ENCODE measurements at regions not wholly inside any gene's neighbourhood (a gene's known extent, or its start where the extent isn't known, plus 50 kb on each side); places are given as distances from the start of the nearest gene placed in this dataset.

- no peak for TF ChIP-seq CTCF (optimal IDR thresholded peaks at IDR 0.05 in 1 of 3, IDR thresholded peaks at IDR 0.05 in 1 of 3, conservative IDR thresholded peaks at IDR 0.05 in 1 of 3; ENCODE audit: extremely low read depth in 1 of 3, insufficient read depth in 2 of 3, low read length in 3 of 3)
- no peak for TF ChIP-seq EZH2 (IDR thresholded peaks at IDR 0.05; ENCODE audit: low read length)
These were observed 969.1 kb upstream of the PCDH9 start for GRCh38 chr13:68199271-68199670.

Data from keratinocyte (primary cell).